ENCODE measurements at regions not wholly inside any gene's neighbourhood (a gene's known extent, or its start where the extent isn't known, plus 50 kb on each side); places are given as distances from the start of the nearest gene placed in this dataset.
"Not testable (repeated sequence)": the region's sequence is repeated elsewhere in the genome, so short reads cannot be mapped to it uniquely, and the experiment has no call there.

DNA sequence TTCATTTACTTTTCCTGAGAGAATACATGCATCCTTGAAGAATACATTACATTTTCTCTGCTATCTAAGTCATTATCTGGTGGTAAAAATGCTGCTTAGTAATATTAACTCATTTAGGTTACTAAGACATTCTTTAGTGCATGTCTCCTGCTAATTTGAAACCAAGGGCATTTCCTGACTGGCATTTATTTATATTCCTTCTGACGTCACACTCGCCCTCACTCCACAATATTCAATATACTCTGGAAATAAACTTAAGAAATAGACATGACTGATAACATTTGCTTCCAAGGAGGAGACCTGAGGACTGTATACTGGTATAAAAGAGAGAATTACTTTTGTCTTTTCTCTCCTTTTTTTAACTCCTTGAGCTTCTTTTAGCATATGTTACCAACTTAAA lies 619.5 kb upstream of the SMIM31 start:
- Mint-ChIP-seq H3K36me3 (no peaks in the 10 kb centered on the region), H3K27ac (no peak overlapping the region), H3K4me1 (no peaks in the 10 kb centered on the region), H3K4me3 (no peak overlapping the region), H3K9me3 (no peaks in the 10 kb centered on the region), H3K27me3 (no peaks in the 10 kb centered on the region)
- no peak for ATAC-seq (ENCODE audit: low read depth)
- no peak for DNase-seq (ENCODE audit: low spot score in 2 of 2)

DNA sequence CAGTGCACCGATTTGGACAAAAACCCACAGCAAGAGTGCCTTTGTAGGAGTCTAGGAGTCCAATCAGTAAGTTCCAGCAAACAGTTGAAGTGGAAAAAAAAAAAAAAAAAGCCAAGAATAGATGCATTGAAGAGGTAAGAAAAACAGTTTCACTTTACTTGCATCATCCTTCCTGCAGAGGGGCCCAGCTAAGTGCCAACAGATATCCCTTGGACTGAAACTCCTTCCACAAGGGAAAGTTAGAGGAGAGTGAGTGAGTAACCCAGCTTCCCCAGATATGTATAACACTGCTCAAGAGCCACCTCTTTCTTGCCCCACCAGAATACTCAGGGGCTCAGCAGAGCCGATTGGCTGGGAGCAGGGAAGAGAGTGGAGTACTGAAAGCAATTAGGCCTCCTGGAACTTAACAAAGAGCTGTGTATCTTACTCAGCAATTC lies 617.7 kb upstream of the SMIM31 start:
- Mint-ChIP-seq H3K27me3 (no peaks in the 10 kb centered on the region), H3K4me3 (no peak overlapping the region), H3K9me3 (no peaks in the 10 kb centered on the region), H3K36me3 (no peaks in the 10 kb centered on the region), H3K27ac (no peak overlapping the region), H3K4me1 (no peaks in the 10 kb centered on the region)
- DNase-seq (ENCODE audit: low spot score in 2 of 2) (no peak), ATAC-seq (ENCODE audit: low read depth) (no peak)

- H3K27me3 Mint-ChIP-seq = no peaks in the 10 kb centered on the region
- H3K36me3 Mint-ChIP-seq = no peaks in the 10 kb centered on the region
- ATAC-seq (ENCODE audit: low read depth) (no peak), DNase-seq (ENCODE audit: low spot score in 2 of 2) (no peak)
- H3K4me3 Mint-ChIP-seq = no peak overlapping the region
- no peak overlapping the region for H3K27ac Mint-ChIP-seq
- no peaks in the 10 kb centered on the region for H3K4me1 Mint-ChIP-seq
- no peaks in the 10 kb centered on the region for H3K9me3 Mint-ChIP-seq
These were observed 615.4 kb upstream of the SMIM31 start for GRCh38 chr4:164138521-164138920.

DNA sequence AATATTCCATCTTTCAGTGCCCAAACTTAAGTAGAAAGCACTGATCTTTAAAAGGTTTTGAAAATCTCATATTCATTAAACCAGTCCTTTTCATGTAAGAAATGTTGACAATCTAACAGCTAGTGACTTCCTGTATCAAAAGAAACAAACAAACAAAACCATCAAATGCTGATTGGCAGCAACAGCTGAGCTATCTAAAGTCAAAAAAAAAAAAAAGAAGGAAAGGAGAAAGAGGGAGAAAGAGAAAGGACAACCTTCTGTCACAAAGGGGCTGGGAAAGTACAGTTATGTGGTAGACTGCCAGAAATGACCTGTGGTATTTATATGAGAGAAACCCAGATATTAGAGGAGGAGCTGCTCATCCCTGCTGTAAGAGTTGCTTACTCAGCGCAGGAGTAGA lies 614.6 kb upstream of the SMIM31 start:
- Mint-ChIP-seq H3K27ac (no peak overlapping the region), H3K36me3 (no peaks in the 10 kb centered on the region), H3K4me3 (no peak overlapping the region), H3K4me1 (no peaks in the 10 kb centered on the region), H3K9me3 (no peaks in the 10 kb centered on the region), H3K27me3 (no peaks in the 10 kb centered on the region)
- DNase-seq (ENCODE audit: low spot score in 2 of 2) (no peak), ATAC-seq (ENCODE audit: low read depth) (no peak)

- H3K27me3 Mint-ChIP-seq; DNase-seq (ENCODE audit: low spot score in 2 of 2); H3K9me3 Mint-ChIP-seq; H3K4me3 Mint-ChIP-seq; ATAC-seq (ENCODE audit: low read depth); H3K27ac Mint-ChIP-seq; H3K36me3 Mint-ChIP-seq; H3K4me1 Mint-ChIP-seq: not testable (repeated sequence)
These were observed 612.1 kb upstream of the SMIM31 start for GRCh38 chr4:164141755-164142375.

DNA sequence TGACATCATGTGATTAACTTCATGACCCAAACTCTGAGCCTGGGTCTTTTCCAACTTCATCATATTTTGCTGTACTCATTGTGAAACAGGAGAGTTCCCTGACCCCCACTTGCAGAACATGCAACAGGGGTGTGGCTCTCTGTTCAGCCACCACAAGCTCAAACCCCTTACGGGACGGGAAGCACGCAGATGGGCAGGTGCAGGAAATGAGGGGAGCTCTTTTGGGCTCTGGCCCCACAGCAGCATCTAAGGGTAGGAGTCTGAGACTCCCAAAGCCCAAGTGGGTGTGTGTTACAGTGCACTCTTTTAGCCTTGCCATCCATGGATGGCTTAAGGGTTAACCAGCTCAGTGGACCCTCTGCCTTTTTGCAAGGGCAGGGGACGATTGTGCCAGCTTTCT lies 599.5 kb upstream of the SMIM31 start:
- Mint-ChIP-seq H3K4me3 (no peak overlapping the region), H3K4me1 (no peaks in the 10 kb centered on the region), H3K27me3 (no peaks in the 10 kb centered on the region), H3K36me3 (no peaks in the 10 kb centered on the region), H3K27ac (no peak overlapping the region), H3K9me3 (no peaks in the 10 kb centered on the region)
- ATAC-seq (ENCODE audit: low read depth) = no peak
- DNase-seq (ENCODE audit: low spot score in 2 of 2) = no peak

GRCh38 chr4:164169591-164169990 lies 584.3 kb upstream of the SMIM31 start:
- ATAC-seq (ENCODE audit: low read depth) (no peak), DNase-seq (ENCODE audit: low spot score in 2 of 2) (no peak)
- H3K27ac Mint-ChIP-seq = no peak overlapping the region
- H3K4me3 Mint-ChIP-seq = no peak overlapping the region
- no peaks in the 10 kb centered on the region for H3K36me3 Mint-ChIP-seq
- H3K9me3 Mint-ChIP-seq = no peaks in the 10 kb centered on the region
- H3K27me3 Mint-ChIP-seq = no peaks in the 10 kb centered on the region
- H3K4me1 Mint-ChIP-seq = no peaks in the 10 kb centered on the region

DNA sequence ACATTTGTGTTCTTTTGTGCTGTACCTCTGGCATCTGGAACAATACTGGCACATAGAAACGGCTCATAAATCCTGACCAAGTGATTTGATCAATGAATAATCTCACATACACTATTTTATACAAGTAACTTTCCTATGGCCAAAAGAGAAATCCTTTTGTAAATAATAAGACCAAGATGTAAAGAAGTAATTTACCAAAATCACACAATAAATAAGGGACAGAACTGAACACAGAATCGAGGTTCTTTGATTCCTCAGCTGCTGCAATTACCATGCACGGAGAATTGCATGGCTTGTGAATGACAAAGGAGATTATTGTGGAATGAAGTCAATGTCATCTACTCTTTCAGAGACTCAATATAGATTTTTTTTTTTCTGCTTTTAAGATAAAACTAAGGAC lies 576.8 kb upstream of the SMIM31 start:
- no peak for ATAC-seq (ENCODE audit: low read depth)
- H3K9me3 Mint-ChIP-seq = no peaks in the 10 kb centered on the region
- no peaks in the 10 kb centered on the region for H3K4me1 Mint-ChIP-seq
- DNase-seq (ENCODE audit: low spot score in 2 of 2) = no peak
- no peak overlapping the region for H3K27ac Mint-ChIP-seq
- no peaks in the 10 kb centered on the region for H3K27me3 Mint-ChIP-seq
- no peaks in the 10 kb centered on the region for H3K36me3 Mint-ChIP-seq
- H3K4me3 Mint-ChIP-seq = no peak overlapping the region

DNA sequence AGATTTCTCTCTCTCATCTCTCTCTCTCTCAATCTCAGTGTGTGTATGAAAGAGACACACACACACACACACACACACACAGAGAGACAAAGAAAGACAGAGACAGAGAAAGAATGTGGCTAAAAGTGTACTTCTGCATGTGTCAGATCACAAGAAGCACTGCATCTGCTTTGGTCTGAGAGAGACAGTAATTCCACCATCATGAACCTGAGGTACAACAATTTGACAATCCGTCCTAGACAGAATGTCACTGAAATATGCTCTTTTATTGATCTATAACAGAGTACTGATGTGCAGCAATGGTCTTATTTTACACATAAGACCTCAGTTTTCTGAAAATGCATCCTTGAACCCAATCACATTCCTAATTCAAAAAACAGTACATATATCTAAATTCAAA lies 576.2 kb upstream of the SMIM31 start:
- Mint-ChIP-seq H3K27me3 (no peaks in the 10 kb centered on the region), H3K4me3 (no peak overlapping the region), H3K27ac (no peak overlapping the region), H3K36me3 (no peaks in the 10 kb centered on the region), H3K4me1 (no peaks in the 10 kb centered on the region), H3K9me3 (no peaks in the 10 kb centered on the region)
- DNase-seq (ENCODE audit: low spot score in 2 of 2) = no peak
- ATAC-seq (ENCODE audit: low read depth) = no peak

- no peaks in the 10 kb centered on the region for H3K27me3 Mint-ChIP-seq
- ATAC-seq (ENCODE audit: low read depth) = no peak
- no peak for DNase-seq (ENCODE audit: low spot score in 2 of 2)
- no peaks in the 10 kb centered on the region for H3K4me1 Mint-ChIP-seq
- H3K4me3 Mint-ChIP-seq = no peak overlapping the region
- no peak overlapping the region for H3K27ac Mint-ChIP-seq
- H3K9me3 Mint-ChIP-seq = no peaks in the 10 kb centered on the region
- H3K36me3 Mint-ChIP-seq = no peaks in the 10 kb centered on the region
These were observed 565.7 kb upstream of the SMIM31 start for GRCh38 chr4:164188236-164188635.

- Mint-ChIP-seq H3K36me3 (no peaks in the 10 kb centered on the region), H3K4me1 (no peaks in the 10 kb centered on the region), H3K4me3 (no peak overlapping the region), H3K27ac (no peak overlapping the region), H3K27me3 (no peaks in the 10 kb centered on the region), H3K9me3 (no peaks in the 10 kb centered on the region)
- no peak for ATAC-seq (ENCODE audit: low read depth)
- DNase-seq (ENCODE audit: low spot score in 2 of 2) = no peak
These were observed 561.1 kb upstream of the SMIM31 start for GRCh38 chr4:164192844-164193243.

DNA sequence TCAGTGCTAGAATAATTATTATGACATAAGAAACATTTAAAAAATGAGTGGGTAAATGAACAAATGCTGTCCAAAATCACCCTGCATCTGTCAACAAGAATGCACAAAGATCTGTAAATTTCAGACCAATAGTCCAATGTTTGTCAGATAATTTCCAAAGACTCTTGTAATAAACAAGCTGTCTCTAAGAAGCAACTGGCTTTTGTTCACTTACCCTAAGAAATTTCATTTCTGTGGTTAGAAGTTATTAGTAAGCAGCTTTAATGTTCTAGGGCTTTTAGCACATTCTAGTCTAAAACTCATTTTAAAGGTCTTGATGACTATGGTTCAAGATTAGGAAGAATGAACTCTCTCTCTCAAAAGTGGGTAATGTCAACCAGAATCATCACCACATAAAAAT lies 560.3 kb upstream of the SMIM31 start:
- Mint-ChIP-seq H3K27me3 (no peaks in the 10 kb centered on the region), H3K4me3 (no peak overlapping the region), H3K27ac (no peak overlapping the region), H3K36me3 (no peaks in the 10 kb centered on the region), H3K4me1 (no peaks in the 10 kb centered on the region), H3K9me3 (no peaks in the 10 kb centered on the region)
- DNase-seq (ENCODE audit: low spot score in 2 of 2) (no peak), ATAC-seq (ENCODE audit: low read depth) (no peak)

- Mint-ChIP-seq H3K4me1 (no peaks in the 10 kb centered on the region), H3K36me3 (no peaks in the 10 kb centered on the region), H3K27ac (no peak overlapping the region), H3K9me3 (no peaks in the 10 kb centered on the region), H3K4me3 (no peak overlapping the region), H3K27me3 (peaks cover 2% of the 10 kb centered on the region)
- ATAC-seq (ENCODE audit: low read depth) (no peak), DNase-seq (ENCODE audit: low spot score in 2 of 2) (no peak)
These were observed 556.4 kb upstream of the SMIM31 start for GRCh38 chr4:164197556-164197955.

DNA sequence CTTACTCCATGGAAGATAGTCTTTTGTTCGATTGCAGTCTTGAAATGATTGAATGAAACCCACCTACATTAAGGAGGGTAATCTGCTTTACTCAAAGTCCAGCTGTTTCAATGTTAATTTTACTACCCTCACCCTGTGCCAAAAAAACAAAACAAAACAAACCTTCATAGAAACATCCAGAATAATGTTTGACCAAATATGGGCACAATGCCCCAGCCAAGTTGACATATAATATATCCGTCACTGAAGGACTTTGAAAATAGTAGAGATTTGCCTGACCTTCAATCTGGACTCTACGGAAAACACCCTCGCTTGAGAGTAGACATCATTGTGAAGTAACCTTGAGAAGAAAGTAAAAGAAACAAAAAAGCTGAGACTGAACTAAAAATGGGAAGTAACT lies 550.5 kb upstream of the SMIM31 start:
- Mint-ChIP-seq H3K9me3 (no peaks in the 10 kb centered on the region), H3K36me3 (no peaks in the 10 kb centered on the region), H3K4me1 (no peaks in the 10 kb centered on the region), H3K27me3 (peaks cover 2% of the 10 kb centered on the region), H3K4me3 (no peak overlapping the region), H3K27ac (no peak overlapping the region)
- DNase-seq (ENCODE audit: low spot score in 2 of 2) (no peak), ATAC-seq (ENCODE audit: low read depth) (no peak)

- H3K27me3 Mint-ChIP-seq = peaks cover under 1% of the 10 kb centered on the region
- H3K36me3 Mint-ChIP-seq = no peaks in the 10 kb centered on the region
- no peaks in the 10 kb centered on the region for H3K4me1 Mint-ChIP-seq
- DNase-seq (ENCODE audit: low spot score in 2 of 2) (no peak), ATAC-seq (ENCODE audit: low read depth) (no peak)
- no peak overlapping the region for H3K4me3 Mint-ChIP-seq
- no peaks in the 10 kb centered on the region for H3K9me3 Mint-ChIP-seq
- no peak overlapping the region for H3K27ac Mint-ChIP-seq
These were observed 549.5 kb upstream of the SMIM31 start for GRCh38 chr4:164204434-164204833.
